Heart left ventricle (tissue), 13 donors: ENCODE measurements at regions not wholly inside any gene's neighbourhood (a gene's known extent, or its start where the extent isn't known, plus 50 kb on each side); places are given as distances from the start of the nearest gene placed in this dataset.
A peak's percentile ranks its signal among the peaks of the same experiment; 100 is the strongest.

Experiments
- POLR2A ChIP-seq, 2 donors: fragments of 450-650 bp; IDR thresholded peaks; one replicate each; pipeline ENCODE4 v1.6.1; 2017; ENCODE audit warnings: antibody characterized with exemption in 2 of 2, mild to moderate bottlenecking in 2 of 2, moderate library complexity in 2 of 2
- TF ChIP-seq, protein P1 (sequence below), 12 donors: fragments of 200-600 bp; sonication (generic) in 4 of 12; IDR thresholded peaks; one replicate each; pipeline versions ENCODE4 v1.5.0 to v1.8.0; 2018 to 2022; ENCODE audit warnings: antibody characterized with exemption in 12 of 12, mild to moderate bottlenecking in 5 of 12
- donor health status: ischemic (EF 13 %, LVEDD 7.1; RV severe dilation, severe dysfunction).
- donor health status: DM: no; HTN: yes; CAD: no.
- donor health status: DM: no; HTN: no; CAD: no.
- donor health status: ischemic (EF 25% LVEDD 6.9; RV normal size, moderate dysfunction).
- donor health status: ischemic (EF 25% LVEDD 5.7; RV mildly dilated, moderate dysfunction).
- donor health status: ischemic (EF 35%, LVEDD 5.7; RV mildly dilated, moderate dysfunction).
- donor health status: nonischemic (EF 11% LVEDD 7.7; RV severe dilation, severe dysfunction).
- donor health status: DM: yes; HTN: yes; CAD: no.
- donor health status: PGD.
- donor health status: ischemic (EF 29% LVEDD 5.4; RV normal size, mild dysfunction).
- donor health status: nonischemic (EF 23%, LVEDD 6.1; RV moderate dilation, normal function).

DNA sequence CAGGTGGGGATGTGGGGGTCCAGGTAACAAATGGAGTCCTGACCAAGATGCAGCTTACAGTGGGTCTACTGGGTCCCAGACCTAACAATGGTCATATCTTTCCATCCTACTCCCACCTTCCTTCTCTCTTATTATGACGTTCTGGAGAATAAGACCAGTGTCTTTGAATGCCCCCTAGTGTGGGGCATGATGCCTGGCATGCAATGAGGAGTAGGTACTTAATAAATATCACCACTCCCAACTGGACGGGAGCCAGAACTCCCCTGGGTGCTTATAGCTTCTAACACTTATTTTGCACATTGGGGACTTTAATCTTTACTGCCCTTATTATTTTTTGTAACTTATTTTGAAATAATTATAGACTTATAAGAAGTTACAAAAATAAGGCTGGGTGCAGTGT, 98.2 kb downstream of the NDFIP1 start:
- no peak for TF ChIP-seq POLR2A (IDR thresholded peaks at IDR 0.05)
- TF ChIP-seq, protein P1, sequence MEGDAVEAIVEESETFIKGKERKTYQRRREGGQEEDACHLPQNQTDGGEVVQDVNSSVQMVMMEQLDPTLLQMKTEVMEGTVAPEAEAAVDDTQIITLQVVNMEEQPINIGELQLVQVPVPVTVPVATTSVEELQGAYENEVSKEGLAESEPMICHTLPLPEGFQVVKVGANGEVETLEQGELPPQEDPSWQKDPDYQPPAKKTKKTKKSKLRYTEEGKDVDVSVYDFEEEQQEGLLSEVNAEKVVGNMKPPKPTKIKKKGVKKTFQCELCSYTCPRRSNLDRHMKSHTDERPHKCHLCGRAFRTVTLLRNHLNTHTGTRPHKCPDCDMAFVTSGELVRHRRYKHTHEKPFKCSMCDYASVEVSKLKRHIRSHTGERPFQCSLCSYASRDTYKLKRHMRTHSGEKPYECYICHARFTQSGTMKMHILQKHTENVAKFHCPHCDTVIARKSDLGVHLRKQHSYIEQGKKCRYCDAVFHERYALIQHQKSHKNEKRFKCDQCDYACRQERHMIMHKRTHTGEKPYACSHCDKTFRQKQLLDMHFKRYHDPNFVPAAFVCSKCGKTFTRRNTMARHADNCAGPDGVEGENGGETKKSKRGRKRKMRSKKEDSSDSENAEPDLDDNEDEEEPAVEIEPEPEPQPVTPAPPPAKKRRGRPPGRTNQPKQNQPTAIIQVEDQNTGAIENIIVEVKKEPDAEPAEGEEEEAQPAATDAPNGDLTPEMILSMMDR (IDR thresholded peaks at IDR 0.05): peak in 1 of 12 donors; percentile 18
